H1 (cell line): ENCODE measurements at regions not wholly inside any gene's neighbourhood (a gene's known extent, or its start where the extent isn't known, plus 50 kb on each side); places are given as distances from the start of the nearest gene placed in this dataset.

Source experiments
- CTCF ChIA-PET: fragments of 300-600 bp; sonication (Branson Sonifier 250); formaldehyde crosslinking; loops from one replicate; lab custom pipeline; 2021; ENCODE audit not compliant: partially characterized antibody; lab: Charles Lee
- POLR2A ChIA-PET: fragments of 300-600 bp; sonication (Branson Sonifier 250); formaldehyde crosslinking; loops from one replicate; lab custom pipeline; 2021; ENCODE audit warnings: inconsistent platforms; ENCODE audit not compliant: partially characterized antibody; lab: Charles Lee
- DNase-seq, 2 experiments: peaks; one replicate each; pipeline versions ENCODE4 v3.0.0 to v3.0.0-alpha.2; 2010 to 2022; ENCODE audit warnings: low spot score in 2 of 2, low read depth in 1 of 2, mixed read lengths in 1 of 2
- FAIRE-seq: peaks from 2 replicates; lab custom pipeline; 2011; peaks lifted over from hg19 to GRCh38; lab: Jason Lieb, UNC
- H2AFZ ChIP-seq: 2 replicates; pipeline ENCODE4 v1.8.1; 2012; ENCODE audit warnings: low read length, inconsistent platforms
- H2AK5ac ChIP-seq: 2 replicates; pipeline ENCODE4 v1.6.1; 2013; ENCODE audit warnings: low read depth, low read length
- H2BK120ac ChIP-seq: replicated peaks from 2 replicates; pipeline ENCODE3; 2013; ENCODE audit warnings: low read depth, low read length, inconsistent platforms
- H2BK12ac ChIP-seq: 2 replicates; pipeline ENCODE4 v1.6.1; 2013; ENCODE audit warnings: low read depth, low read length
- H2BK15ac ChIP-seq: 2 replicates; pipeline ENCODE4 v1.6.1; 2013; ENCODE audit warnings: low read length
- H2BK20ac ChIP-seq: 2 replicates; pipeline ENCODE4 v1.6.1; 2013; ENCODE audit warnings: low read length
- H2BK5ac ChIP-seq: 2 replicates; pipeline ENCODE4 v1.6.1; 2013; ENCODE audit warnings: low read depth, low read length
- H3K14ac ChIP-seq: 2 replicates; pipeline ENCODE4 v1.6.1; 2013; ENCODE audit warnings: inconsistent platforms; ENCODE audit not compliant: insufficient read length
- H3K18ac ChIP-seq: 2 replicates; pipeline ENCODE4 v1.6.1; 2013; ENCODE audit warnings: low read length; ENCODE audit errors: extremely low read depth
- H3K23ac ChIP-seq: 2 replicates; pipeline ENCODE4 v1.6.1; 2013; ENCODE audit warnings: inconsistent platforms; ENCODE audit not compliant: insufficient read length
- H3K23me2 ChIP-seq: 2 replicates; pipeline ENCODE4 v1.6.1; 2013; ENCODE audit warnings: low read depth, low read length
- H3K27ac ChIP-seq: 2 replicates; pipeline ENCODE4 v1.6.1; 2011; ENCODE audit warnings: low read depth, low read length, inconsistent platforms
- H3K27me3 ChIP-seq, 4 experiments: replicated peaks in 1 of 4; 1 replicate in 1 of 4; 2 replicates in 3 of 4; pipeline versions ENCODE4 v1.6.1 to v1.8.1; 2011 to 2013; ENCODE audit warnings: low read length in 3 of 4, mild to moderate bottlenecking in 3 of 4, inconsistent platforms in 2 of 4, mixed read lengths in 2 of 4, moderate library complexity in 1 of 4; ENCODE audit not compliant: control insufficient read depth in 3 of 4, insufficient read depth in 3 of 4; ENCODE audit errors: extremely low read depth in 1 of 4
- H3K36me3 ChIP-seq, 4 experiments: 2 replicates each; pipeline versions ENCODE4 v1.6.1 to v1.8.1; 2011 to 2013; ENCODE audit warnings: mild to moderate bottlenecking in 4 of 4, low read length in 3 of 4, moderate library complexity in 2 of 4, control low read depth in 1 of 4, inconsistent platforms in 1 of 4; ENCODE audit not compliant: insufficient read depth in 4 of 4, control insufficient read depth in 2 of 4
- H3K4ac ChIP-seq: replicated peaks from 2 replicates; pipeline ENCODE3; 2013; ENCODE audit warnings: low read length, low read depth, mixed read lengths, inconsistent platforms; ENCODE audit not compliant: insufficient read length
- H3K4me1 ChIP-seq, 4 experiments: replicated peaks in 1 of 4; 1 replicate in 1 of 4; 2 replicates in 3 of 4; pipeline versions ENCODE4 v1.6.1 to v1.8.1; 2011 to 2013; ENCODE audit warnings: low read length in 3 of 4, inconsistent platforms in 2 of 4, mixed read lengths in 1 of 4; ENCODE audit not compliant: insufficient read depth in 4 of 4, control insufficient read depth in 3 of 4
- H3K4me2 ChIP-seq, 2 experiments: 2 replicates each; pipeline versions ENCODE4 v1.6.1 to v1.8.1; 2011 to 2013; ENCODE audit warnings: low read depth in 2 of 2, low read length in 2 of 2, control low read depth in 1 of 2, inconsistent platforms in 1 of 2, mild to moderate bottlenecking in 1 of 2; ENCODE audit not compliant: insufficient read depth in 1 of 2
- H3K4me3 ChIP-seq, 4 experiments: fragments of 200-600, 300-600 bp in 1 of 4; sonication (generic), shearing (Covaris generic), sonication (Bioruptor Twin) in 1 of 4; 2 replicates each; pipeline versions ENCODE4 v1.5.1 to v1.8.1; 2011 to 2016; ENCODE audit warnings: low read length in 4 of 4, low read depth in 3 of 4, control low read depth in 2 of 4, inconsistent platforms in 2 of 4, mild to moderate bottlenecking in 2 of 4, mixed read lengths in 1 of 4, moderate library complexity in 1 of 4; ENCODE audit not compliant: insufficient read depth in 2 of 4; ENCODE audit errors: extremely low read depth in 1 of 4
- H3K56ac ChIP-seq: replicated peaks from 2 replicates; pipeline ENCODE3; 2013; ENCODE audit warnings: low read depth, mild to moderate bottlenecking, mixed read lengths, low read length, inconsistent platforms; ENCODE audit not compliant: insufficient read length
- H3K79me1 ChIP-seq: 2 replicates; pipeline ENCODE4 v1.6.1; 2013; ENCODE audit warnings: low read depth, low read length, control low read depth
- H3K79me2 ChIP-seq, 2 experiments: 2 replicates each; pipeline versions ENCODE4 v1.6.1 to v1.8.1; 2012 to 2013; ENCODE audit warnings: low read length in 2 of 2, mild to moderate bottlenecking in 2 of 2, inconsistent platforms in 1 of 2; ENCODE audit not compliant: insufficient read depth in 2 of 2, control insufficient read depth in 1 of 2
- H3K9ac ChIP-seq, 4 experiments: replicated peaks in 1 of 4; 1 replicate in 1 of 4; 2 replicates in 3 of 4; pipeline versions ENCODE4 v1.6.1 to v1.8.1; 2011 to 2013; ENCODE audit warnings: low read depth in 3 of 4, low read length in 3 of 4, control low read depth in 2 of 4, mild to moderate bottlenecking in 2 of 4, moderate library complexity in 2 of 4, inconsistent platforms in 1 of 4; ENCODE audit errors: extremely low read depth in 1 of 4
- H3K9me3 ChIP-seq, 2 experiments: 2 replicates each; pipeline versions ENCODE4 v1.6.1 to v1.8.1; 2012 to 2013; ENCODE audit warnings: mild to moderate bottlenecking in 2 of 2, moderate library complexity in 2 of 2, control low read depth in 1 of 2, inconsistent platforms in 1 of 2, low read depth in 1 of 2, low read length in 1 of 2, mixed read lengths in 1 of 2; ENCODE audit not compliant: insufficient read depth in 2 of 2
- H4K20me1 ChIP-seq, 2 experiments: replicated peaks in 1 of 2; 2 replicates each; pipeline versions ENCODE3 to v1.8.1; 2011 to 2013; ENCODE audit warnings: inconsistent platforms in 2 of 2, low read length in 2 of 2, mild to moderate bottlenecking in 1 of 2; ENCODE audit not compliant: insufficient read depth in 2 of 2, control insufficient read depth in 1 of 2
- H4K5ac ChIP-seq: 2 replicates; pipeline ENCODE4 v1.6.1; 2013; ENCODE audit warnings: low read length, low read depth, mixed read lengths, inconsistent platforms; ENCODE audit not compliant: insufficient read length
- H4K8ac ChIP-seq: 2 replicates; pipeline ENCODE4 v1.8.0; 2013; ENCODE audit warnings: mild to moderate bottlenecking, moderate library complexity, low read length, inconsistent platforms; ENCODE audit not compliant: insufficient read depth; ENCODE audit errors: extremely low read depth
- H4K91ac ChIP-seq: replicated peaks from 2 replicates; pipeline ENCODE3; 2013; ENCODE audit warnings: low read length, mixed read lengths, inconsistent platforms; ENCODE audit not compliant: insufficient read length
- EGR1 ChIP-seq: IDR thresholded peaks from 2 replicates; pipeline ENCODE4 v1.6.1; 2011; ENCODE audit warnings: low read depth, low read length, borderline replicate concordance
- EP300 ChIP-seq, 2 experiments: IDR thresholded peaks; 1 replicate in 1 of 2; 2 replicates in 1 of 2; pipeline ENCODE4 v1.6.1; 2011 to 2012; ENCODE audit warnings: low read depth in 2 of 2, low read length in 2 of 2, mild to moderate bottlenecking in 2 of 2, borderline replicate concordance in 1 of 2, inconsistent platforms in 1 of 2, moderate library complexity in 1 of 2
- MAX ChIP-seq: IDR thresholded peaks from 2 replicates; pipeline ENCODE4 v1.6.1; 2012; ENCODE audit warnings: inconsistent platforms
- NANOG ChIP-seq: IDR thresholded peaks from 2 replicates; pipeline ENCODE4 v1.6.1; 2011; ENCODE audit warnings: low read length, low read depth, mild to moderate bottlenecking, inconsistent platforms; ENCODE audit not compliant: insufficient read depth, poor library complexity, severe bottlenecking
- POLR2A ChIP-seq, 2 experiments: IDR thresholded peaks; 1 replicate in 1 of 2; 2 replicates in 1 of 2; pipeline ENCODE4 v1.6.1; 2011; ENCODE audit warnings: low read depth in 2 of 2, low read length in 2 of 2, mild to moderate bottlenecking in 2 of 2; ENCODE audit errors: control extremely low read depth in 1 of 2
- RNF2 ChIP-seq: fragments of 200-900, 300-1000 bp; sonication (generic); IDR thresholded peaks from 2 replicates; pipeline ENCODE4 v1.7.1; 2016; ENCODE audit warnings: borderline replicate concordance, low read depth, mild to moderate bottlenecking, antibody characterized with exemption, low read length; ENCODE audit not compliant: poor library complexity, severe bottlenecking; ENCODE audit errors: missing control alignments
- RXRA ChIP-seq: IDR thresholded peaks from 2 replicates; pipeline ENCODE4 v1.6.1; 2011; ENCODE audit warnings: low read depth, mild to moderate bottlenecking, low read length, moderate library complexity; ENCODE audit not compliant: insufficient read depth
- SIX5 ChIP-seq: IDR thresholded peaks from 2 replicates; pipeline ENCODE4 v1.6.1; 2011; ENCODE audit warnings: mild to moderate bottlenecking, low read depth, low read length
- SP1 ChIP-seq: IDR thresholded peaks from 2 replicates; pipeline ENCODE4 v1.6.1; 2011; ENCODE audit warnings: low read depth, low read length
- SRF ChIP-seq: IDR thresholded peaks from 2 replicates; pipeline ENCODE4 v1.6.1; 2011; ENCODE audit warnings: mild to moderate bottlenecking, low read depth, low read length, moderate library complexity
- SUZ12 ChIP-seq: fragments of 200-600 bp; sonication (generic); IDR thresholded peaks from 2 replicates; pipeline ENCODE4 v1.6.1; 2012; ENCODE audit warnings: mild to moderate bottlenecking, inconsistent platforms, low read length, moderate library complexity, mixed read lengths
- TBP ChIP-seq: IDR thresholded peaks from 2 replicates; pipeline ENCODE4 v1.6.1; 2011; ENCODE audit warnings: low read depth, low read length, improper control_type of control experiment
- TCF12 ChIP-seq: IDR thresholded peaks from 2 replicates; pipeline ENCODE4 v1.6.1; 2011; ENCODE audit warnings: low read depth, mild to moderate bottlenecking, low read length
- WGBS, 2 experiments: shearing (Covaris generic) in 1 of 2; methylation state at CpG; one replicate each; pipeline versions ENCODE4 v1.1.6 to v1.1.7; 2013 to 2015; ENCODE audit warnings: low lambda C conversion rate in 2 of 2, mixed read lengths in 2 of 2, inconsistent platforms in 1 of 2, low coverage in 1 of 2, missing lambda C conversion rate in 1 of 2; ENCODE audit not compliant: insufficient replicate concordance in 2 of 2, insufficient coverage in 1 of 2, insufficient read length in 1 of 2; ENCODE audit errors: extremely low coverage in 1 of 2, missing lambda C conversion rate in 1 of 2; 5-methylcytosine and 5-hydroxymethylcytosine counted together

- no peak overlapping the region for H4K5ac ChIP-seq
- H3K23me2 ChIP-seq, result no peaks in the 10 kb centered on the region
- POLR2A ChIA-PET, result no interaction called here
- FAIRE-seq, result no peak
- no peak overlapping the region for H2BK20ac ChIP-seq
- no peak overlapping the region for H3K23ac ChIP-seq
- H3K4me2 ChIP-seq, result no peak overlapping the region
- H3K4me3 ChIP-seq, result no peak overlapping the region
- 100% methylated on average over 2 of the region's 2 CpGs; no CpG with 5 or more reads in 1 of the 2 experiments for WGBS, 2 experiments
- H2BK12ac ChIP-seq, result no peak overlapping the region
- TF ChIP-seq EP300 (IDR thresholded peaks at IDR 0.05; ENCODE audit: borderline replicate concordance in 1 of 2, low read depth in 2 of 2, low read length in 2 of 2), result no peak
- no peak for TF ChIP-seq TCF12
- no peak for TF ChIP-seq MAX
- TF ChIP-seq POLR2A (IDR thresholded peaks at IDR 0.05; ENCODE audit: control extremely low read depth in 1 of 2, low read depth in 2 of 2, low read length in 2 of 2), result no peak
- TF ChIP-seq RXRA, result no peak
- no peak for TF ChIP-seq EGR1
- no peak for TF ChIP-seq TBP
- TF ChIP-seq SP1, result no peak
- TF ChIP-seq SIX5, result no peak
- no peak for TF ChIP-seq NANOG
- TF ChIP-seq RNF2, result no peak
- no peak for TF ChIP-seq SUZ12
- no peak for TF ChIP-seq SRF
- H3K27me3 ChIP-seq, result no peaks in the 10 kb centered on the region
- no peak overlapping the region for H3K4ac ChIP-seq
- H3K4me1 ChIP-seq, result no peaks in the 10 kb centered on the region
- H4K20me1 ChIP-seq, result no peaks in the 10 kb centered on the region
- H3K18ac ChIP-seq, result no peak overlapping the region
- no peak overlapping the region for H4K91ac ChIP-seq
- H4K8ac ChIP-seq, result no peak overlapping the region
- H3K79me2 ChIP-seq, result no peaks in the 10 kb centered on the region
- H3K36me3 ChIP-seq, result no peaks in the 10 kb centered on the region
- no peak overlapping the region for H2AK5ac ChIP-seq
- H3K9me3 ChIP-seq, result no peaks in the 10 kb centered on the region
- no peak overlapping the region for H3K27ac ChIP-seq
- no peak overlapping the region for H2BK5ac ChIP-seq
- H2AFZ ChIP-seq, result no peak overlapping the region
- no peaks in the 10 kb centered on the region for H3K79me1 ChIP-seq
- H2BK120ac ChIP-seq, result no peak overlapping the region
- H3K56ac ChIP-seq, result no peak overlapping the region
- CTCF ChIA-PET, result no interaction called here
- DNase-seq, result no peak
- H3K9ac ChIP-seq, result no peak overlapping the region
- H3K14ac ChIP-seq, result no peak overlapping the region
- no peak overlapping the region for H2BK15ac ChIP-seq
Measured at GRCh38 chrY:18904296-18904695, 130.8 kb upstream of the HSFY2 start.
